Motor neuron (in vitro differentiated cells): ENCODE measurements at regions not wholly inside any gene's neighbourhood (a gene's known extent, or its start where the extent isn't known, plus 50 kb on each side); places are given as distances from the start of the nearest gene placed in this dataset.

ENCODE experiments used
- ATAC-seq, 8 experiments: fragments of 200-7000 bp; cut with Tn5 transposase; replicated peaks in 6 of 8; 2 replicates each; pipeline ENCODE4 v1.8.0; 2021; ENCODE audit warnings: mild to moderate bottlenecking in 8 of 8, moderate library complexity in 8 of 8
- H3K27ac ChIP-seq, 2 donors: fragments of 250-450 bp; sonication (Bioruptor Pico); 2 replicates each; pipeline ENCODE4 v1.9.0; 2021; ENCODE audit warnings: antibody characterized with exemption in 2 of 2, mild to moderate bottlenecking in 2 of 2, moderate library complexity in 1 of 2
- H3K4me1 ChIP-seq, 2 donors: fragments of 250-450 bp; sonication (Bioruptor Pico); replicated peaks in 1 of 2; 2 replicates each; pipeline ENCODE4 v1.6.1; 2021; ENCODE audit warnings: antibody characterized with exemption in 2 of 2, mild to moderate bottlenecking in 2 of 2, moderate library complexity in 1 of 2
- H3K4me3 ChIP-seq, 5 donors: fragments of 250-450 bp; sonication (Bioruptor Pico); 2 replicates each; pipeline ENCODE4 v1.9.0; 2021; ENCODE audit warnings: antibody characterized with exemption in 5 of 5, mild to moderate bottlenecking in 5 of 5, moderate library complexity in 4 of 5
- WGBS, 10 experiments: fragments of 450-650 bp; shearing (Covaris generic); methylation state at CpG; one replicate each; pipeline ENCODE4 v1.0.0; 2022; 5-methylcytosine and 5-hydroxymethylcytosine counted together
- in situ Hi-C, 9 experiments: fragments of 400-800 bp; cut with MboI; loops; one replicate each; pipeline ENCODE4 v1.15.0; 2021; ENCODE audit warnings: low sequenced_read_pairs in 9 of 9, low pct_unique_long_range_greater_than_20kb in 2 of 9; ENCODE audit not compliant: unreplicated experiment in 9 of 9

GRCh38 chr6:25178336-25179035 is 100.7 kb upstream of the CARMIL1 start:
- ATAC-seq: no peak
- peaks cover 0 to 8% of the 10 kb centered on the region in 2 donors for H3K4me1 ChIP-seq
- H3K27ac ChIP-seq: no peak overlapping the region
- in situ Hi-C loops: no loop called here
- WGBS, 10 experiments: 65 to 96% (median 87%) methylated on average over 3 to 8 of the region's 8 CpGs
- H3K4me3 ChIP-seq: no peak overlapping the region

GRCh38 chr6:25179051-25179778 is 100.0 kb upstream of the CARMIL1 start:
- in situ Hi-C loops: no loop called here

GRCh38 chr6:25180630-25181349 is 98.4 kb upstream of the CARMIL1 start:
- WGBS, 10 experiments: 80 to 91% (median 83%) methylated on average over 2 to 10 of the region's 11 CpGs; no CpG with 5 or more reads in 7 of the 10 experiments
- no peak for ATAC-seq
- in situ Hi-C loops: no loop called here

More at GRCh38 chr6:25179051-25179778, 100.0 kb upstream of the CARMIL1 start:
- peaks cover 0 to 2% of the 10 kb centered on the region in 2 donors for H3K4me1 ChIP-seq
- no peak overlapping the region for H3K4me3 ChIP-seq
- peak in 3 of 8 experiments; percentile 58 to 72 (median 60) for ATAC-seq
- no peak overlapping the region for H3K27ac ChIP-seq
- 7 to 100% (median 51%) methylated on average over 2 to 4 of the region's 4 CpGs for WGBS, 10 experiments

GRCh38 chr6:25181350-25181724 is 97.8 kb upstream of the CARMIL1 start:
- in situ Hi-C loops: no loop called here
- Histone ChIP-seq H3K4me3 (no peak overlapping the region), H3K4me1 (no peaks in the 10 kb centered on the region), H3K27ac (no peak overlapping the region)
- ATAC-seq: no peak
- 44 to 100% (median 82%) methylated on average over 1 to 2 of the region's 4 CpGs; no CpG with 5 or more reads in 4 of the 10 experiments for WGBS, 10 experiments

More at GRCh38 chr6:25180630-25181349, 98.4 kb upstream of the CARMIL1 start:
- no peaks in the 10 kb centered on the region for H3K4me1 ChIP-seq
- H3K4me3 ChIP-seq: no peak overlapping the region
- H3K27ac ChIP-seq: no peak overlapping the region

GRCh38 chr6:25181923-25182322 is 97.3 kb upstream of the CARMIL1 start:
- Histone ChIP-seq H3K27ac (no peak overlapping the region), H3K4me3 (no peak overlapping the region), H3K4me1 (no peaks in the 10 kb centered on the region)
- 80 to 100% (median 100%) methylated on average over 1 of the region's 1 CpG; no CpG with 5 or more reads in 5 of the 10 experiments for WGBS, 10 experiments
- in situ Hi-C loops: no loop called here
- peak in 2 of 8 experiments; percentile 24 to 31 for ATAC-seq

- in situ Hi-C loops: no loop called here
- no peak overlapping the region for H3K4me3 ChIP-seq
- peak in 2 of 8 experiments; percentile 50 to 65 for ATAC-seq
- no peak overlapping the region for H3K27ac ChIP-seq
- peaks cover 0 to 10% of the 10 kb centered on the region in 2 donors for H3K4me1 ChIP-seq
- 0 to 100% (median 67%) methylated on average over 1 to 2 of the region's 2 CpGs; no CpG with 5 or more reads in 3 of the 10 experiments for whole genome bisulfite sequencing, 10 experiments
These were observed 92.3 kb upstream of the CARMIL1 start for GRCh38 chr6:25186919-25187318.

- in situ Hi-C loops: no loop called here
- H3K4me1 ChIP-seq: peaks cover 0 to 10% of the 10 kb centered on the region in 2 donors
- no peak overlapping the region for H3K27ac ChIP-seq
- no peak overlapping the region for H3K4me3 ChIP-seq
- ATAC-seq: no peak
- 50 to 100% (median 80%) methylated on average over 1 of the region's 1 CpG; no CpG with 5 or more reads in 1 of the 10 experiments for WGBS, 10 experiments
These were observed 90.9 kb upstream of the CARMIL1 start for GRCh38 chr6:25188232-25188631.

GRCh38 chr6:25192590-25193459 is 86.3 kb upstream of the CARMIL1 start:
- peak in 5 of 8 experiments; percentile 20 to 66 (median 28) for ATAC-seq
- H3K4me1 ChIP-seq: peaks cover 0 to 10% of the 10 kb centered on the region in 2 donors
- H3K4me3 ChIP-seq: no peak overlapping the region
- in situ Hi-C loops: no loop called here
- no peak overlapping the region for H3K27ac ChIP-seq
- WGBS, 10 experiments: 0 to 93% (median 77%) methylated on average over 2 to 6 of the region's 6 CpGs; no CpG with 5 or more reads in 1 of the 10 experiments

GRCh38 chr6:25193460-25194171 is 85.6 kb upstream of the CARMIL1 start:
- WGBS, 10 experiments: 0 to 87% (median 65%) methylated on average over 4 to 6 of the region's 6 CpGs
- ATAC-seq: peak in 3 of 8 experiments; percentile 62 to 77 (median 72)
- H3K27ac ChIP-seq: no peak overlapping the region
- H3K4me3 ChIP-seq: no peak overlapping the region
- in situ Hi-C loops: no loop called here
- H3K4me1 ChIP-seq: peaks cover 0 to 10% of the 10 kb centered on the region in 2 donors

GRCh38 chr6:25194172-25194678 is 84.9 kb upstream of the CARMIL1 start:
- peak in 3 of 8 experiments; percentile 47 to 73 (median 65) for ATAC-seq
- H3K27ac ChIP-seq: no peak overlapping the region
- peaks cover 0 to 6% of the 10 kb centered on the region in 2 donors for H3K4me1 ChIP-seq
- WGBS, 10 experiments: 22 to 100% (median 90%) methylated on average over 1 to 7 of the region's 8 CpGs
- H3K4me3 ChIP-seq: no peak overlapping the region
- in situ Hi-C loops: no loop called here

GRCh38 chr6:25196464-25196863 is 82.7 kb upstream of the CARMIL1 start:
- Histone ChIP-seq H3K4me1 (no peaks in the 10 kb centered on the region), H3K4me3 (no peak overlapping the region), H3K27ac (no peak overlapping the region)
- no peak for ATAC-seq
- 60 to 100% (median 85%) methylated on average over 1 to 2 of the region's 2 CpGs; no CpG with 5 or more reads in 1 of the 10 experiments for WGBS, 10 experiments
- in situ Hi-C loops: no loop called here
